Sciatic nerve (tissue), 2 donors: ENCODE measurements at regions not wholly inside any gene's neighbourhood (a gene's known extent, or its start where the extent isn't known, plus 50 kb on each side); places are given as distances from the start of the nearest gene placed in this dataset.
"Not testable (repeated sequence)": the region's sequence is repeated elsewhere in the genome, so short reads cannot be mapped to it uniquely, and the experiment has no call there.

ENCODE experiments used
- ATAC-seq: fragments of 200-7000 bp; cut with Tn5 transposase; one replicate; pipeline ENCODE4 v1.9.1; 2020; ENCODE audit warnings: mild to moderate bottlenecking, moderate library complexity
- DNase-seq: peaks from one replicate; pipeline ENCODE4 v3.0.0-alpha.2; 2020; ENCODE audit warnings: low spot score
- intact Hi-C: fragments of 100-400 bp; cut with DNase I; formaldehyde crosslinking; loops from one replicate; pipeline ENCODE4 v1.14.2; 2022
- donor health status: DM: no; HTN: no; CAD: no.
- donor health status: DM: no; HTN: no; CAD: no.

GRCh38 chr5:97458851-97459250 lies 275.8 kb upstream of the RIOK2 start:
- no peak for DNase-seq
- intact Hi-C loops: no loop called here
- no peak for ATAC-seq

DNA sequence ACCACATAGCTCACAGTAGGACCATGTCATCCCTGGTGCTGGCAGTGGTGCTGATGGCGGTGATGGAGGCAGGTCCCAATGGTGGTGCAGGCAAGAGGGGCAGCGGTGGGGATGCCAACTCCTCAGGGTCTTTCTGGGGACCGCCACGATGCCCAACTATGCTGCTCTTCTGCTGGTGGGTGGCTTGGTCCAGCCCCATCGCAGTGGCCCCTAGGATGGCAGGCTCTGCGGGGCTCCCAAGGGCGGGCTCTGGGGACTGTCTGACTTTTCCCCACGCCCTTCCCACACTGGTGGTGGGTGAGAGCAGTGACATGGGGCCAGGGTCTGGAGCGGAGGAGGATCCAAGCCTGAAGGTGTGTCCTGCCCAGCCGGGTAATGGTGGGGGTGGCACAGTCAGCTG lies 288.9 kb upstream of the RIOK2 start:
- DNase-seq (no peak), ATAC-seq (peak; percentile 38)
- intact Hi-C loops: no loop called here

DNA sequence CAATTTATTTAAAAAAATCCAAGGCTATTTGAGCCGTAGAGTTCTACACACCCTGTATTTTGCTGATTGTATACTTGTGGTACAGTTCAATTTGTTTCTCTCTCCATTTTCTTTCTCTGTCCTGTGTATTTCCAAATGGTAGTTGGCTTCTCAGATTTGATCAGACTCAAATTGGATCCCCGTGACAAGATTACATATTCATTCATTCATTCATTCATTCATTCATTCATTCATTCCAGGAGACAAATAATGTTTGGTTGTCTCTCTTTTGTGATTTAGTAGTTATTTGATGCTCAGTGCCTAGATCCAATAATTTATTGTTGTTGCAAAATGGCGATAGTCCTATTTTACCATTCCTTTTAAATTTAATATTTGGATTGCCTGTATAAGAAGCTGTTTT lies 292.8 kb upstream of the RIOK2 start:
- DNase-seq (no peak), ATAC-seq (no peak)
- intact Hi-C loops: no loop called here

- intact Hi-C loops: no loop called here
- ATAC-seq: no peak
- DNase-seq: no peak
These were observed 293.9 kb upstream of the RIOK2 start for GRCh38 chr5:97476852-97477534.

- intact Hi-C loops: no loop called here
- no peak for ATAC-seq
- DNase-seq: no peak
These were observed 295.4 kb upstream of the RIOK2 start for GRCh38 chr5:97478483-97478882.

GRCh38 chr5:97480313-97480712 lies 297.3 kb upstream of the RIOK2 start:
- DNase-seq (no peak), ATAC-seq (no peak)
- intact Hi-C loops: no loop called here

- ATAC-seq: no peak
- intact Hi-C loops: no loop called here
- DNase-seq: no peak
These were observed 305.1 kb upstream of the RIOK2 start for GRCh38 chr5:97488126-97488668.

- ATAC-seq (no peak), DNase-seq (no peak)
- intact Hi-C loops: no loop called here
These were observed 306.2 kb upstream of the RIOK2 start for GRCh38 chr5:97489010-97489840.

DNA sequence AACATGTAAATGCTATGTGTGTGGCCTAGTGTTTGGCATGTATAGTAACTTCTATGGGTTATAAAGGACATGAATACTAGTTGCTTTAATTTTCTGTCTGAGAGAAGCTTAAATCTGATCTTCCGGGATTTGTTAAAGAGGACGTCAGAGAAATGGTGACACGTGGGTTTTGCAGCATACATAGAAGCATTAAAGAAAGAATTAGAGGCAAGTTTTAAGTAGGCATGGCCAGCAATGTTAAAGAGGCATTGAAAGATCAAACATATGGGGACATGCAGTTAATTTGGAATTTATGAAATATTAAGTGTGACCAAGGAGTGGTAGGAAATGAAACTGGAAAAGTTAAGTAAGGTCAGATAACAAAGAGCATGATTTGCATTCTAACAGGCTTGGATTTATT lies 311.4 kb upstream of the RIOK2 start:
- ATAC-seq: no peak
- intact Hi-C loops: no loop called here

DNA sequence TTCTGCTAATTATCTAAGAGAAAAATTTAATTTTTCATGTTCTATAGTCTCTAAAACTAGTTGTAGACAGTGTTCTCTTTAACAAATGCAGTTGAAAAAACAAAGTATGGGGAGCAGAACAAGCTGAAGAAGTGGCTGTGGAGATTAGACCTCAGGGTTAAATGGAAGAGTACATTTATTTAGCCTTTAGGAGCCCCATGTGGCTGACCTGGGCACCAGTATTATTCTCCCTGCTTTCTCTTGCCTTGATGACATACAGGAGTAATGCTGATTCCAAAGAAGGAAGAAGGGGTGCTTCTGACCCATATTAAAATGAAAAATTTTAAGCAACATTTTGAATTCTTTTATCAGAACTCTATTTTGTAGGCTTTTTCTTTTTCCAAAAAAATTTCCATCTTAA lies 312.3 kb upstream of the RIOK2 start:
- intact Hi-C loops: no loop called here
- no peak for DNase-seq
- no peak for ATAC-seq

More for the DNA sequence above, 311.4 kb upstream of the RIOK2 start:
- no peak for DNase-seq

GRCh38 chr5:97496037-97496436 lies 313.0 kb upstream of the RIOK2 start:
- intact Hi-C loops: no loop called here

GRCh38 chr5:97498657-97499056 lies 315.6 kb upstream of the RIOK2 start:
- DNase-seq (no peak), ATAC-seq (no peak)
- intact Hi-C loops: no loop called here

More at GRCh38 chr5:97496037-97496436, 313.0 kb upstream of the RIOK2 start:
- ATAC-seq (no peak), DNase-seq (no peak)

DNA sequence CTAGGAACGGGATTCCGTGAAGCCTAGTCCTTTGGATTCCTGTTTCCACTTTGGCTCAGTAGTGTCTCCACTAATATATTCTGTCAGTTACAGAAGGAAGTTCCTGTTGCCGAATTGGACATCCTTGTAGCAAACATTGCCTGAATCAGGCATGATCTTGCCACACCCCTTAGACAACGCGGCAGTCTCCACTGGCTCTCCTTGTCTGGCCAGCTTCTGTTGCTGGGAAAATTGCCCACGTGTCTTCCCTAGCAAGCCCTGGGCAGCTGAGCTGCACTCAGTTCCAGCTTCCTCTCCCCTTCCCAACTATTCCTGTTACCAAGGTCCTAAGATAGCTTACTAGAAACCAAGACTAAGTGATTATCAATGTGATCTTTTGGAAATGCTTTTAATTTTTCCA lies 316.6 kb upstream of the RIOK2 start:
- ATAC-seq (no peak), DNase-seq (no peak)
- intact Hi-C loops: no loop called here

- intact Hi-C loops: no loop called here
- DNase-seq (no peak), ATAC-seq (no peak)
These were observed 318.4 kb upstream of the RIOK2 start for GRCh38 chr5:97501286-97501964.

DNA sequence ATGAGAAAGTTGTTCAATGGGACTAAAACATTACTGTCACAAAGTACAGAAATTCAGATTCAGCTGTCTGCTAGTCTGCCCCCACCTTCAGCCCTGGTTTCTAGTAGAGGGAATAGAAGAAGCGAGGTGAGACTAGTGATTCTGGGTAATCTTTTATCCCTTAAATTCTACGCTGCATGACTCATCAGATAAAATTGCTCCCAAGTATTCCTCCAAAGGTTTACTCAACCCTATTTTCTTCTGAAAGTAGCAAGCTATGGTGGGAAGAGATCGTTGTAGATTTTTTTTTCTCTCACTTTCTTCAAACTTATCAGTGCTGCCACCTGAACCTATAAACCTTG lies 318.9 kb upstream of the RIOK2 start:
- intact Hi-C loops: no loop called here
- DNase-seq (no peak), ATAC-seq (no peak)

GRCh38 chr5:97508864-97509263 lies 325.8 kb upstream of the RIOK2 start:
- no peak for DNase-seq
- no peak for ATAC-seq
- intact Hi-C loops: no loop called here

DNA sequence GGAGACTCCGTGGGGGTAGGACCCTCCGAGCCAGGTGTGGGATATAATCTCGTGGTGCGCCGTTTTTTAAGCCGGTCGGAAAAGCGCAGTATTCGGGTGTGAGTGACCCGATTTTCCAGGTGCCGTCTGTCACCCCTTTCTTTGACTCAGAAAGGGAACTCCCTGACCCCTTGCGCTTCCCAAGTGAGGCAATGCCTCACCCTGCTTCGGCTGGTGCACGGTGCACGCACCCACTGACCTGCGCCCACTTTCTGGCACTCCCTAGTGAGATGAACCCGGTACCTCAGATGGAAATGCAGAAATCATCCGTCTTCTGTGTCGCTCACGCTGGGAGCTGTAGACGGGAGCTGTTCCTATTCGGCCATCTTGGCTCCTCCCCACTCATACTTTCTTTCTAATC lies 336.5 kb upstream of the RIOK2 start:
- intact Hi-C loops, DNase-seq, ATAC-seq: not testable (repeated sequence)

DNA sequence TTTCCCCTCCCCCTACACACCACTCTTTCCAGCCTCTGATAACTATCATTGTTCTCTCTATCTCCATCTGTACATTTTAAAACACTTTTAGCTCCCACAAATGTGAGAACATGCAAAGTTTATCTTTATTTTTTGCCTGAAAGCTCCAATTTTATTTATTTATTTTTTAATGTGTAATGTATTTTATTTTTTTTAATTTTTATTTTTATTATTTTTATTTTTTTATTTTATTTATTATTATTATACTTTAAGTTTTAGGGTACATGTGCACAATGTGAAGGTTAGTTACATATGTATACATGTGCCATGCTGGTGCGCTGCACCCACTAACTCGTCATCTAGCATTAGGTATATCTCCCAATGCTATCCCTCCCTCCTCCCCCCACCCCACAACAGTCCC lies 340.3 kb upstream of the RIOK2 start:
- intact Hi-C loops, ATAC-seq, DNase-seq: not testable (repeated sequence)

GRCh38 chr5:97525780-97526179 lies 342.7 kb upstream of the RIOK2 start:
- DNase-seq (no peak), ATAC-seq (no peak)
- intact Hi-C loops: no loop called here

GRCh38 chr5:97528941-97529340 lies 345.9 kb upstream of the RIOK2 start:
- intact Hi-C loops: no loop called here
- DNase-seq: no peak
- no peak for ATAC-seq
